H1 (cell line): ENCODE measurements at regions not wholly inside any gene's neighbourhood (a gene's known extent, or its start where the extent isn't known, plus 50 kb on each side); places are given as distances from the start of the nearest gene placed in this dataset.

Experiments used
- CTCF ChIA-PET: fragments of 300-600 bp; sonication (Branson Sonifier 250); formaldehyde crosslinking; loops from one replicate; lab custom pipeline; 2021; ENCODE audit not compliant: partially characterized antibody; lab: Charles Lee
- POLR2A ChIA-PET: fragments of 300-600 bp; sonication (Branson Sonifier 250); formaldehyde crosslinking; loops from one replicate; lab custom pipeline; 2021; ENCODE audit warnings: inconsistent platforms; ENCODE audit not compliant: partially characterized antibody; lab: Charles Lee
- DNase-seq, 2 experiments: peaks; one replicate each; pipeline versions ENCODE4 v3.0.0 to v3.0.0-alpha.2; 2010 to 2022; ENCODE audit warnings: low spot score in 2 of 2, low read depth in 1 of 2, mixed read lengths in 1 of 2
- FAIRE-seq: peaks from 2 replicates; lab custom pipeline; 2011; peaks lifted over from hg19 to GRCh38; lab: Jason Lieb, UNC
- H2AFZ ChIP-seq: 2 replicates; pipeline ENCODE4 v1.8.1; 2012; ENCODE audit warnings: low read length, inconsistent platforms
- H2AK5ac ChIP-seq: 2 replicates; pipeline ENCODE4 v1.6.1; 2013; ENCODE audit warnings: low read depth, low read length
- H2BK120ac ChIP-seq: replicated peaks from 2 replicates; pipeline ENCODE3; 2013; ENCODE audit warnings: low read depth, low read length, inconsistent platforms
- H2BK12ac ChIP-seq: 2 replicates; pipeline ENCODE4 v1.6.1; 2013; ENCODE audit warnings: low read depth, low read length
- H2BK15ac ChIP-seq: 2 replicates; pipeline ENCODE4 v1.6.1; 2013; ENCODE audit warnings: low read length
- H2BK20ac ChIP-seq: 2 replicates; pipeline ENCODE4 v1.6.1; 2013; ENCODE audit warnings: low read length
- H2BK5ac ChIP-seq: 2 replicates; pipeline ENCODE4 v1.6.1; 2013; ENCODE audit warnings: low read depth, low read length
- H3K14ac ChIP-seq: 2 replicates; pipeline ENCODE4 v1.6.1; 2013; ENCODE audit warnings: inconsistent platforms; ENCODE audit not compliant: insufficient read length
- H3K18ac ChIP-seq: 2 replicates; pipeline ENCODE4 v1.6.1; 2013; ENCODE audit warnings: low read length; ENCODE audit errors: extremely low read depth
- H3K23ac ChIP-seq: 2 replicates; pipeline ENCODE4 v1.6.1; 2013; ENCODE audit warnings: inconsistent platforms; ENCODE audit not compliant: insufficient read length
- H3K23me2 ChIP-seq: 2 replicates; pipeline ENCODE4 v1.6.1; 2013; ENCODE audit warnings: low read depth, low read length
- H3K27ac ChIP-seq: 2 replicates; pipeline ENCODE4 v1.6.1; 2011; ENCODE audit warnings: low read depth, low read length, inconsistent platforms
- H3K27me3 ChIP-seq, 4 experiments: replicated peaks in 1 of 4; 1 replicate in 1 of 4; 2 replicates in 3 of 4; pipeline versions ENCODE4 v1.6.1 to v1.8.1; 2011 to 2013; ENCODE audit warnings: low read length in 3 of 4, mild to moderate bottlenecking in 3 of 4, inconsistent platforms in 2 of 4, mixed read lengths in 2 of 4, moderate library complexity in 1 of 4; ENCODE audit not compliant: control insufficient read depth in 3 of 4, insufficient read depth in 3 of 4; ENCODE audit errors: extremely low read depth in 1 of 4
- H3K36me3 ChIP-seq, 4 experiments: 2 replicates each; pipeline versions ENCODE4 v1.6.1 to v1.8.1; 2011 to 2013; ENCODE audit warnings: mild to moderate bottlenecking in 4 of 4, low read length in 3 of 4, moderate library complexity in 2 of 4, control low read depth in 1 of 4, inconsistent platforms in 1 of 4; ENCODE audit not compliant: insufficient read depth in 4 of 4, control insufficient read depth in 2 of 4
- H3K4ac ChIP-seq: replicated peaks from 2 replicates; pipeline ENCODE3; 2013; ENCODE audit warnings: low read length, low read depth, mixed read lengths, inconsistent platforms; ENCODE audit not compliant: insufficient read length
- H3K4me1 ChIP-seq, 4 experiments: replicated peaks in 1 of 4; 1 replicate in 1 of 4; 2 replicates in 3 of 4; pipeline versions ENCODE4 v1.6.1 to v1.8.1; 2011 to 2013; ENCODE audit warnings: low read length in 3 of 4, inconsistent platforms in 2 of 4, mixed read lengths in 1 of 4; ENCODE audit not compliant: insufficient read depth in 4 of 4, control insufficient read depth in 3 of 4
- H3K4me2 ChIP-seq, 2 experiments: 2 replicates each; pipeline versions ENCODE4 v1.6.1 to v1.8.1; 2011 to 2013; ENCODE audit warnings: low read depth in 2 of 2, low read length in 2 of 2, control low read depth in 1 of 2, inconsistent platforms in 1 of 2, mild to moderate bottlenecking in 1 of 2; ENCODE audit not compliant: insufficient read depth in 1 of 2
- H3K4me3 ChIP-seq, 4 experiments: fragments of 200-600, 300-600 bp in 1 of 4; sonication (generic), shearing (Covaris generic), sonication (Bioruptor Twin) in 1 of 4; 2 replicates each; pipeline versions ENCODE4 v1.5.1 to v1.8.1; 2011 to 2016; ENCODE audit warnings: low read length in 4 of 4, low read depth in 3 of 4, control low read depth in 2 of 4, inconsistent platforms in 2 of 4, mild to moderate bottlenecking in 2 of 4, mixed read lengths in 1 of 4, moderate library complexity in 1 of 4; ENCODE audit not compliant: insufficient read depth in 2 of 4; ENCODE audit errors: extremely low read depth in 1 of 4
- H3K56ac ChIP-seq: replicated peaks from 2 replicates; pipeline ENCODE3; 2013; ENCODE audit warnings: low read depth, mild to moderate bottlenecking, mixed read lengths, low read length, inconsistent platforms; ENCODE audit not compliant: insufficient read length
- H3K79me1 ChIP-seq: 2 replicates; pipeline ENCODE4 v1.6.1; 2013; ENCODE audit warnings: low read depth, low read length, control low read depth
- H3K79me2 ChIP-seq, 2 experiments: 2 replicates each; pipeline versions ENCODE4 v1.6.1 to v1.8.1; 2012 to 2013; ENCODE audit warnings: low read length in 2 of 2, mild to moderate bottlenecking in 2 of 2, inconsistent platforms in 1 of 2; ENCODE audit not compliant: insufficient read depth in 2 of 2, control insufficient read depth in 1 of 2
- H3K9ac ChIP-seq, 4 experiments: replicated peaks in 1 of 4; 1 replicate in 1 of 4; 2 replicates in 3 of 4; pipeline versions ENCODE4 v1.6.1 to v1.8.1; 2011 to 2013; ENCODE audit warnings: low read depth in 3 of 4, low read length in 3 of 4, control low read depth in 2 of 4, mild to moderate bottlenecking in 2 of 4, moderate library complexity in 2 of 4, inconsistent platforms in 1 of 4; ENCODE audit errors: extremely low read depth in 1 of 4
- H3K9me3 ChIP-seq, 2 experiments: 2 replicates each; pipeline versions ENCODE4 v1.6.1 to v1.8.1; 2012 to 2013; ENCODE audit warnings: mild to moderate bottlenecking in 2 of 2, moderate library complexity in 2 of 2, control low read depth in 1 of 2, inconsistent platforms in 1 of 2, low read depth in 1 of 2, low read length in 1 of 2, mixed read lengths in 1 of 2; ENCODE audit not compliant: insufficient read depth in 2 of 2
- H4K20me1 ChIP-seq, 2 experiments: replicated peaks in 1 of 2; 2 replicates each; pipeline versions ENCODE3 to v1.8.1; 2011 to 2013; ENCODE audit warnings: inconsistent platforms in 2 of 2, low read length in 2 of 2, mild to moderate bottlenecking in 1 of 2; ENCODE audit not compliant: insufficient read depth in 2 of 2, control insufficient read depth in 1 of 2
- H4K5ac ChIP-seq: 2 replicates; pipeline ENCODE4 v1.6.1; 2013; ENCODE audit warnings: low read length, low read depth, mixed read lengths, inconsistent platforms; ENCODE audit not compliant: insufficient read length
- H4K8ac ChIP-seq: 2 replicates; pipeline ENCODE4 v1.8.0; 2013; ENCODE audit warnings: mild to moderate bottlenecking, moderate library complexity, low read length, inconsistent platforms; ENCODE audit not compliant: insufficient read depth; ENCODE audit errors: extremely low read depth
- H4K91ac ChIP-seq: replicated peaks from 2 replicates; pipeline ENCODE3; 2013; ENCODE audit warnings: low read length, mixed read lengths, inconsistent platforms; ENCODE audit not compliant: insufficient read length
- GABPA ChIP-seq: IDR thresholded peaks from 2 replicates; pipeline ENCODE4 v1.6.1; 2011; ENCODE audit warnings: mild to moderate bottlenecking, low read length, moderate library complexity, borderline replicate concordance; ENCODE audit not compliant: insufficient read depth
- POU5F1 ChIP-seq: IDR thresholded peaks from 2 replicates; pipeline ENCODE4 v1.6.1; 2011; ENCODE audit warnings: low read depth, mild to moderate bottlenecking, low read length, moderate library complexity
- TCF12 ChIP-seq: IDR thresholded peaks from 2 replicates; pipeline ENCODE4 v1.6.1; 2011; ENCODE audit warnings: low read depth, mild to moderate bottlenecking, low read length
- USF2 ChIP-seq: IDR thresholded peaks from 2 replicates; pipeline ENCODE4 v1.6.1; 2011; ENCODE audit warnings: low read length, improper control_type of control experiment
- WGBS, 2 experiments: shearing (Covaris generic) in 1 of 2; methylation state at CpG; one replicate each; pipeline versions ENCODE4 v1.1.6 to v1.1.7; 2013 to 2015; ENCODE audit warnings: low lambda C conversion rate in 2 of 2, mixed read lengths in 2 of 2, inconsistent platforms in 1 of 2, low coverage in 1 of 2, missing lambda C conversion rate in 1 of 2; ENCODE audit not compliant: insufficient replicate concordance in 2 of 2, insufficient coverage in 1 of 2, insufficient read length in 1 of 2; ENCODE audit errors: extremely low coverage in 1 of 2, missing lambda C conversion rate in 1 of 2; 5-methylcytosine and 5-hydroxymethylcytosine counted together

GRCh38 chr1:199058281-199058680, 419.4 kb downstream of the PTPRC start:
- H2BK15ac ChIP-seq = no peak overlapping the region
- H4K8ac ChIP-seq = no peak overlapping the region
- no peaks in the 10 kb centered on the region for H3K79me2 ChIP-seq
- no peaks in the 10 kb centered on the region for H4K20me1 ChIP-seq
- POLR2A ChIA-PET = no interaction called here
- no peaks in the 10 kb centered on the region for H3K79me1 ChIP-seq
- WGBS, 2 experiments = 95% methylated on average over 4 of the region's 4 CpGs; no CpG with 5 or more reads in 1 of the 2 experiments
- H3K9me3 ChIP-seq = no peaks in the 10 kb centered on the region
- no peak overlapping the region for H2AK5ac ChIP-seq
- H3K4me3 ChIP-seq = no peak overlapping the region
- H4K5ac ChIP-seq = no peak overlapping the region
- H3K18ac ChIP-seq = no peak overlapping the region
- H3K23me2 ChIP-seq = no peaks in the 10 kb centered on the region
- no peak overlapping the region for H3K14ac ChIP-seq
- H3K27me3 ChIP-seq = no peaks in the 10 kb centered on the region
- no peak overlapping the region for H3K27ac ChIP-seq
- no peak overlapping the region for H3K56ac ChIP-seq
- no peak overlapping the region for H2AFZ ChIP-seq
- H3K36me3 ChIP-seq = no peaks in the 10 kb centered on the region
- no peak overlapping the region for H2BK12ac ChIP-seq
- no peak overlapping the region for H2BK120ac ChIP-seq
- no peak overlapping the region for H2BK20ac ChIP-seq
- no peak overlapping the region for H4K91ac ChIP-seq
- no peak overlapping the region for H3K4me2 ChIP-seq
- CTCF ChIA-PET = interaction anchor here (0.9 to 1.3 kb wide), 2 partner anchors 54 to 135 kb away, joined by 3 to 4 read pairs; no protein-coding TSS in a partner anchor
- H3K23ac ChIP-seq = no peak overlapping the region
- FAIRE-seq (no peak), DNase-seq (no peak)
- no peak overlapping the region for H2BK5ac ChIP-seq
- no peaks in the 10 kb centered on the region for H3K4me1 ChIP-seq
- H3K4ac ChIP-seq = no peak overlapping the region
- no peak overlapping the region for H3K9ac ChIP-seq
- TF ChIP-seq USF2 = no peak
- no peak for TF ChIP-seq TCF12
- no peak for TF ChIP-seq POU5F1
- TF ChIP-seq GABPA = no peak
